HCEC 1CT (cell line): ENCODE measurements at regions not wholly inside any gene's neighbourhood (a gene's known extent, or its start where the extent isn't known, plus 50 kb on each side); places are given as distances from the start of the nearest gene placed in this dataset.
A peak's percentile ranks its signal among the peaks of the same experiment; 100 is the strongest.
"Not testable (repeated sequence)": the region's sequence is repeated elsewhere in the genome, so short reads cannot be mapped to it uniquely, and the experiment has no call there.

Source experiments
- DNase-seq: peaks from one replicate; pipeline ENCODE4 v3.0.0-alpha.2; 2017

DNA sequence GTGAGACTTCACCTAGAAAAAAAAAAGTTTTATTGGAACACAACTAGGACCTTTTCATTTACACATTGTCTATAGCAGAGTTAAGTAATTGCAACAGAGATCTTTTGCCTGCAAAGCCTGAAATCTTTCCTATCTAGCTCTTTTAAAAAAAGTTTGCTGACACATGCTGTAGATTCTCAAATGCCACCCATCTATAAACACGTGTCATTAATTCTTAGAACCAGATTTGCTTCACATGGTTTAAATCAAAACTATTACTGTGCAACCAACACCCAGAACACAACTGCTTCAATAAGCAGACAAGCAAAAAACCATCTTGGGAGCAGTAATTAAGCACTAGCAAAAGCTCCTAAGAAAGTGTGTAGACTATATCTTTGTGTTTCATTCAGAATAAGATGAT lies 55.0 kb downstream of the OXSM start:
- DNase-seq = no peak

DNA sequence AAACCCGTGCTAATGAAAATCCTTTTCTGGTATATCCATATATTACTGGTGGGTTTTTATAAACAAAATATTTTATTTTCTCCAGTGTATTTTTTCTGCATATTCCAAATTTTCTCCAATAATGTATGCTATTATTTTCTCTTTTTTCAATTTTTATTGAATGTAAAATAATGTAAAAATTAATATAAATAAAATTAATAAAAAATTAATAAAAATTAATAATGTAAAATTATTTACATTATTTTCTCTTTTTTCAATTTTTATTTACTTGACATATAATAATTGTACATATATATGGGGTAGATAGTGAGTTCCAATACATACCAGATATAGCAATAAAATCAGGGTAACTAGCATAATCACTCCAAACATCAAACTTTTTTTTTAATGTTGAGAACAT lies 56.4 kb downstream of the OXSM start:
- no peak for DNase-seq

DNA sequence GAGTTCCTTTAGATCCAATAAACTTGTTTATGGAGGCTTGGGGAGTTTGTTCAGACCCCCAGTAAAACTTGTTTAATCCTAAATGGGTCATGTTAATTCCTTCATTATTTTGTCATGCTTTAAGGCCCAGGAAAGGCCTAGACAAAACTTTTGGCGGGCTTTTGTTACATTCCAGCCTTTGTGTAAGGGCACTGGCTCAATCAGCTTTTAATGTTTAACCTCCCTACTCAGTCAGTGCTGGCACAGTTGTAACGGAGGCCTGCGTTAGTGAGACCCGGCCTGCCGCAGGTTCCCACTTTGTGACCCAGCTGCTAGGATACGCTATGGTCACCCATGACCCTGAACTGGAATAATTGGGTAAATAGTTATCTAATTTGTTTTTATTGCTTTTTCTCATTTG lies 59.2 kb downstream of the OXSM start:
- no peak for DNase-seq

GRCh38 chr3:25849641-25850385 lies 59.9 kb downstream of the OXSM start:
- DNase-seq = peak; percentile 70

DNA sequence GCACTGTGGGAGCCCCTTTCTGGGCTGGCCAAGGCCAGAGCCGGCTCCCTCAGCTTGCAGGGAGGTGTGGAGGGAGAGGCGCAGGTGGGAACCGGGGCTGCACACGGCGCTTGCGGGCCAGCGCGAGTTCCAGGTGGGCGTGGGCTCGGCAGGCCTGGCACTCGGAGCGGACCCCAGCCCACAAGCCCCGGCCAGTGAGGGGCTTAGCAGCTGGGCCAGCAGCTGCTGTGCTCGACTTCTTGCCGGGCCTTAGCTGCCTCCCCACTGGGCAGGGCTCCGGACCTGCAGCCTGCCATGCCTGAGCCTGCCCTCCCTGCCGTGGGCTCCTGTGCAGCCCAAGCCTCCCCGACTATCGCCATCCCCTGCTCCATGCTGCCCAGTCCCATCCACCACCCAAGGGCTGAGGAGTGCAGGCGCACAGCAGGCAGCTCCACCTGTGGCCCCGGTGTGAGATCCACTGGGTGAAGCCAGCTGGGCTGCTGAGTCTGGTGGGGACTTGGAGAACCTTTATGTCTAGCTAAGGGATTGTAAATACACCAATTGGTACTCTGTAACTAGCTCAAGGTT lies 61.9 kb downstream of the OXSM start:
- DNase-seq = not testable (repeated sequence)

DNA sequence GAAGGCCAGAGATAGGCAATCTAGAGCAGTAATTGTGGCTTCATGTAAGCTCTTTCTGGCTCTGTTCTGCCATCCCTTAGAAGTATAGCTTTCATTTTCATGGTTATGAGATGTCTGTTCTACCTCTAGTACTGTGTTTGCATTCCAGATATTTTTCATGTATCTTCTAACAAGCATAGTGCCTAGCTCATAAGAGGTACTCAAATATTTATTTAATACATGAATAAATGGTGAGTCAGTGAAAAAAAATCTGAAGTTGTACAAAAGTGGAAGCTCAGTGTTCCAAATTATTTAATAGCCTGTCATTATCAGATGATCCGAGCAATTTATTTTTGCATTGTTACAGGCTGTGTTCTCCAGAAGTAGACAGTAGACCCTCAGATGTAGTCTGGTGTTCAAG lies 64.3 kb downstream of the OXSM start:
- DNase-seq = peak; percentile 64

- peak; percentile 85 for DNase-seq
Observed at GRCh38 chr3:25854635-25855034, 64.7 kb downstream of the OXSM start.

- no peak for DNase-seq
Observed at GRCh38 chr3:25855266-25855784, 65.4 kb downstream of the OXSM start.

GRCh38 chr3:25856902-25857518 lies 67.1 kb downstream of the OXSM start:
- peak; percentile 61 for DNase-seq

- no peak for DNase-seq
Observed at GRCh38 chr3:25861566-25861965, 71.7 kb downstream of the OXSM start.

DNA sequence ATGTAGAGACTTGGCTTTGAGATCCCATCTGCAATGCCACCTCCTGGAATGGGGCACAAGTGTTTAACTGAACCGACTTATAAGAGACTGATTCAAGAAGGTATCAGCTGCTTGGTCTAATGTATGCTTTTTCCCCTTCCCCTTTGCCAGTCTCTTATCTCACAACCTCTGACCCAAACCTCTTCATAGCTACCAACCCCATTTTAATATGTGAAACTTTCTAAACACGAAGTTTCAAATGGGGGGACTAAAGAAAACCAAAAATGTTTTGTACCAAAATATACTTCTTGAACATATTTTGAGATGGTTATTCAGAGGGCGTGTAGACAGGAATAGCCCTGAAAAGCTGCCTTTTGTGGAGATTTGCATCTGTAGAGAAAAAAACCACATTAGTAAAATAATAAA lies 73.1 kb downstream of the OXSM start:
- no peak for DNase-seq

DNA sequence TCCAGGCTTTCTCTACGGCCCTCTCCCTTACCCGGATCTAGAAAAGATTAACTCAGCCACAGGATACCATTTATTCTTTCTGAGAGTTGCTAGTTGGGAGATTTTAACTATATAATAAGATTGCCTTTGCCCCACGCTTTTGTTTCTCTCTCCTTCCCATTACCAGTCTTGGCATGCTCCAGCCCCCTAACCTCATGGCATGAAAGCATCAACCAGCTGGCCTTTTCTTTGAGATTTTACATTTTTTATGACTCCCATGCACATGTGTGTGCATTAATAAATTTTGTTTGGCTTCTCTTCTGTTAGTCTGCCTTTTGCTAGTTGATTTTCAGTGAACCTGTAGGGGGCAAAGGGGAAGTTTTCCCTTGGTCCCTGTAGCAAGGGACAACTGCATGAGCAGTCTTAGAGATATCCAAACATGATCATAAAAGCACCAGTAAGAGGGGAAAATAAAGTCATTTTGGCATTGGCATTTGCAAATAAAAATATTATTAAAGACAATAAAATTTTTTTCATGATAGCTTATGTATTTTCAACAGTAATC lies 73.6 kb downstream of the OXSM start:
- DNase-seq = no peak

DNA sequence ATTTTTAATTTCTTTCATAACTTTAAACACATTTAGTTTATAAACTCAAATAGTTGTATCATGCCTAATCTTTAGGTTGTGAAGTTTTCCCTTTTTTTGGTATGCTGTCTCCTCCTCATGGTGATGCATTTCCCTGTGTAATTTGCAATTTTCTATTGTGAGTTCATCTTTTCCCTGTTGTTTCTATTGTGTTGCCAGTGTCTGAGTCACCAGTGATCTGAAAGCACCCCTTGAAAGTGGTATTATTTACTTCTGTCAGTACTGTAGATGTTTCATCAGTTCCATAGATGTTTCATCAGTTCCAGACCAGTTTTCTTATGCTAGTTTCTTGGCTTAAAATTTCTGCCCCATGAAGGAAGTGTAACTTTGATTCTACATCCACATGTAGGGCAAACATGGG lies 80.6 kb downstream of the OXSM start:
- peak; percentile 55 for DNase-seq

DNA sequence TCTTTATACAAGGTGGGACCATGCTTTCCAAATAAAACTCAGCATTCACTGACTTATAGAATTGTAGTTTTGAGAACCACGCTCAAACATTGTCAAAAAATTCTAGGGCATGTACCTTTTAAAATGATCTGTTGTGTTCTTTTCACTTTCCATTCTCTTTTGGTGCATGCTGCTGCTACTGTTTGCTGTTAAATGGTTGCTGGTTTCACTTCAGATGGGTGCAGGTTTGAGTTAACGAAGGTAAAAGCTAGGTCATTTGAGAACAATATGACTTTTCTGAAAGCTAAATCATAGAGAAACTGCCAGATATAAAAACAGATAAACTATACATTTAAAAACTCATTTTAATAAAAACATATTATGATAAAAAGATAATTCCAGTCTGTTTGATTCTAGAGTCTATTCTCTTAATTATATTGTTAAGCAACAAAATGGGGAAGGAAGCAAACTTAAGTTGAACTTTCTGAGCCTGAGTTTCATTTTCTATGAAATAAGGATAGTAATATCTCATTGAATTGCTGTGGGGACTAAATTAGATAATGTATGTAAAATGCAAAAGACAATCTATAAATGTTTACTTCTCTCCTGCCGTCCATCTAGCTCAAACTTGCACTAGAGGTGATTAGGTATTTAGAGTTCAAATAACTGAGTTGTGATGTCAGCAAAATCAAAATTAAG lies 82.4 kb downstream of the OXSM start:
- DNase-seq = no peak

GRCh38 chr3:25883492-25883891 lies 93.6 kb downstream of the OXSM start:
- DNase-seq = no peak

DNA sequence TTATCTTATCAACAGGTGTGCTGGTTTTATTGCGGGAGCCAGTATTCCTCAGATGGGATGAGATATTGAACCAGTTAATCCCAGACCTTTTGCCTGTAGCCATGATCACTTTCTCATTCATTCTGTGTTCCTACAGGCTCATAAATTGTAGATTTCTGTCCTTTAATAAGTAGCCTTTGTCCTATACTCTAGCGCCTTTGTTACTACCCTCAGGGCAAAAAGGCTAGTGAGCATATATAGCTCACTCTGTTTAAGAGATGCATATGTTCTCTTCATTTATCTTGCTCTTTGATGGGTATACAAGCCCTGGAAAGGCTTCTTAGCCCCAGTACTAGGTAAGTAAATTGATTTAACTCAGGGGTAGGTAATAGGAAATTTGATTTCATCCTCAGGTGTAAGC lies 95.1 kb downstream of the OXSM start:
- no peak for DNase-seq

GRCh38 chr3:25885544-25885943 lies 95.7 kb downstream of the OXSM start:
- DNase-seq = peak; percentile 66

DNA sequence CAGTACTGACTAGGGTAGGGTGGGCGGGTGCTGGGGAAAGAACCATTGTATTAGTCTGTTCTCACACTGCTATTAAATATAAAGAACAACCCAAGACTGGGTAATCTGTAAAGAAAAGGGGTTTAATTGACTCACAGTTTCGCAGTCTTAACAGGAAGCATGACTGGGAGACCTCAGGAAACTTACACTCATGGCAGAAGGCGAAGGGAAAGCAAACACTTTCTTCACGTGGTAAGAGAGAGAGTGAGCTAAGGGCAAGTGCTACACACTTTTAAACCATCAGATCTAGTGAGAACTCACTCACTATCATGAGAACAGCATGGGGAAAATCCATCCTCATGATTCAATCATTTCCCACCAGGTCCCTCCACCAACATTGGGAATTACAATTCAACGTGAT lies 98.0 kb downstream of the OXSM start:
- DNase-seq = no peak

DNA sequence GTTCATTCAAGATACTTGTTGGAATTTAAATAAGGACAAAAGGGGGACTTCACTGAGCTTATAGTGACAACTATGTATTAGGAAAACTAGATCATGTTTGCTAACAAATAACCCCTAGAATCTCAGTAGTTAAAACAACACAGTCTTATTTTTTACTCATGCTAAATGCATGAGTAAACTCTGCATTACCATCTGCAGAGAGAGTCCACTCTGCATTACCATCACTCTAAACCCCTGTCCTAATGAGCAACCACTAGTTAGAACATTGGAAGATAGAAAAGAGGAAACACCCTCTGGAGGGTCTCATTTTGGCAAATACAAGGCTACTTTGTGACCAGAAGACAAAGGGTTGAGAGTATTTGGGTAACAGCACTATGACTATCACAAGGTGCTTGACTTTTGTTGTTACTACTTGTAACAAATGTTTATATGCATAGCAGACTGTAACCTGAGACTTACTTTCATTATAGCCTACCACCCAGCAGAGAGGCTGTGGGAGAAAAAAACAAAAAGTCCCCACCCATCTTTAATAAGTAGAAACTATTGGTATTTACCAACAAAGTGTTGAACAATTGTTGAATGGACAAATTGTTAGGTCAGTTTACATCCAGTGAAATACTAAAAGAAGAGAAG lies 99.1 kb downstream of the OXSM start:
- peak; percentile 38 for DNase-seq

DNA sequence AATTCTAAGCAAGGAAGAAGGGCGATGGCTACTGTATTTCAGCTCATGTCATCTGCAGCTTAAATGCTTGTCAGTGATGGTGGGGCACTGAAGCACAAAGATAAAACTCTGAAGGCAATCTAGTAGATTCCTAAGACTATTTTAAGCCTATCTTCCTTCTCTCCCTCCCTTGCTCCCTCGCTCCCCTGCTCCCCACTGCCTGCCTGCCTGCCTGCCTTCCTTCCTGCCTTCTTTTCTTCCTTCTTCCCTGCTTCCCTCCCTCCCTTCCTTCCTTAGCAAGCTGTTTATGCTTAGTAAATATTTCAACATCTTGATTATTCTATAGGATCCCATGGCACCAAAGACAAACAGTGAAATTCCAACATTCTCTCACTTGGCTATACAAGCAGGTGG lies 99.6 kb downstream of the OXSM start:
- no peak for DNase-seq

GRCh38 chr3:25894101-25894500 lies 104.2 kb downstream of the OXSM start:
- DNase-seq = peak; percentile 60

- peak; percentile 46 for DNase-seq
Observed at GRCh38 chr3:25895031-25895430, 105.1 kb downstream of the OXSM start.

- DNase-seq = peak; percentile 91
Observed at GRCh38 chr3:25895443-25895842, 105.6 kb downstream of the OXSM start.
